GM12873 (cell line): ENCODE measurements at regions not wholly inside any gene's neighbourhood (a gene's known extent, or its start where the extent isn't known, plus 50 kb on each side); places are given as distances from the start of the nearest gene placed in this dataset.

Experiments used
- CTCF ChIP-seq: IDR thresholded peaks from 2 replicates; pipeline ENCODE4 v1.5.1; 2012; ENCODE audit warnings: low read depth, mild to moderate bottlenecking, moderate library complexity, low read length, control low read depth; ENCODE audit not compliant: insufficient read depth; ENCODE audit errors: missing control alignments

- TF ChIP-seq CTCF = no peak
Observed at GRCh38 chr6:170210651-170211403, 80.1 kb downstream of the DLL1 start.

GRCh38 chr6:170210026-170210390 is 80.9 kb downstream of the DLL1 start:
- no peak for TF ChIP-seq CTCF

GRCh38 chr6:170209354-170210025 is 81.4 kb downstream of the DLL1 start:
- TF ChIP-seq CTCF = no peak

DNA sequence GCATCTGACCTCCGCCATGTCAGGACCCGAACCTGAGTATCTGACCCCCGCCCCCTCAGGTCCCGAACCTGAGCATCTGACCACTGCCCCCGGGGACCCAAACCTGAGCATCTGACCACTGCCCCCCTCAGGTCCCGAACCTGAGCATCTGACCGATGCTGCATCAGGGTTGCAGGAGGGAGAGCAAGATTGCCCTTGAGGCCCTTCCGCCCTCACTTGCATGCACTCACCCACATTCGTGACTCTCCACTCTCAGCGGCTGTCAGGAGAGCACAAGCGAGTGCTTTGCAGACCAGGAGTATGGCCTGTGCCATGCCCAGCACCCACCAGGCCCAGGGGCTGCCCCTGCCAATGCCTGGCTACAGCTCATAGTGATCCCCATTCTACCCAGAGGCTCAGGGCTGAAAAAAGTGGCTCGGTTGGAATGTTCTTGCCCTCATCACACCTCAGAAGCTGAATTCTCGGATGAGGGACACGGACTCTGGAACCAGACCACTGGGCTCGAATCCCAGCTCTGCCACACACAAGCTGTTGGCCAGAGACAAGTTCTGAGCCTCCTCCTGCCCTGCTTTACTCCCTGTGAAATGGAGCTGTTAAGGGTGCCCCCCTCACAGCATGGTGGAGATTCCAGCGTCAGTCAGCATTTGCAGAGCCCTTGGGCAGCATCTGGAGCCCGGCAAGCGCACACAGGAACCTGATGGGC is 82.1 kb downstream of the DLL1 start:
- TF ChIP-seq CTCF = no peak

DNA sequence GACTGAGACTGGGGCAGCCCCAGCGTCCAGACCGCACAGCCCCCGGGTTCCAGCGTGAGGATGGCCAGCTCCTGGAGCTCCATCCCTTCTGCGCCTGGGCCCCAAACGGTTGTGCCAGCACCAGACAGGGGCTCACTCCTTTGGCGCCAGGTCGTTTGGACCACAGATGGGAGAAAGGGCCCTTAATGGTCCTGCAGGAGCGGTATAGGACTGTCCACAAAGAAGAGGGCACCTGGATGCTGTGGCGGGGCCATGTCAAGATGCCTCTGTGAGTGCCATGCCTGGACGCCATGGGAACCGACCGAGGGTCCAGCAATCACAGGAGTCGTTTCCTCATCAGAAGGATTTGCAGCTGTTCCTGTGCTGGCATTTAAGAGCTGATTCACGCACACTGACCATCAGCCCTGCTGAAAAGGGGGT is 82.7 kb downstream of the DLL1 start:
- TF ChIP-seq CTCF = no peak

DNA sequence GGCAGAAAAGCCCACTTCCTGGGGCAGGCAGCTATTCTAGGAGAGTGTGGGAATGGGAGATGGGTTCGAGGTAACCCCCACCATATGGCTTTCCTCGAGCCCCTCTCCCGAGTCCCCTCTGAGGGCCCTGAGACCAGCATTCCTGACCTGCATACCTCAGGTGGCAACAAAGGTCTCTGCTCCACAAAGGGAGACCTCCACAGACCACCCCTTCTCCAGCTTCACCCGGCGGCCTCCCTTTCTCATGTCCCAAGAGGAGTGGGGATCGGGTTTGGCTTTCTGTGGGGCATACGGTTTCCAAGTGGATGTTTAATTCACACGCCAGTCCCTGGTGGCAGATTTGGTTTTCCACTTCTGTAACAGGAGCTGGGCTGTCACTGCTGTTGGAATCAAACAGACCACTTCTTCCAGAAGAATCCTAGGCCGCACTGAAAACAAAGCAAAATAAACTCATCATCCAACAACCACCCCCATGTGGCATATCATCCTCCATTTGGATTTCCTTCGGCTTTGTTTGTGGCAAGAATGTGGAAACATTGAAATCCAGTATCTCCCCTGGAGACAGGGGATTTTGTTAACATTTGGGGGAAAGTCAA is 83.2 kb downstream of the DLL1 start:
- no peak for TF ChIP-seq CTCF
